KMS-11 (cell line): ENCODE measurements at regions not wholly inside any gene's neighbourhood (a gene's known extent, or its start where the extent isn't known, plus 50 kb on each side); places are given as distances from the start of the nearest gene placed in this dataset.

Experiments used
- H2AFZ ChIP-seq: fragments of 200-600 bp; sonication (generic); 2 replicates; pipeline ENCODE4 v1.6.1; 2016; ENCODE audit warnings: antibody characterized with exemption, mixed run types, low read depth
- H3K27ac ChIP-seq: fragments of 200-600 bp; sonication (generic); 2 replicates; pipeline ENCODE4 v1.6.1; 2016; ENCODE audit warnings: mild to moderate bottlenecking, mixed run types
- H3K27me3 ChIP-seq: fragments of 200-600 bp; sonication (generic); 2 replicates; pipeline ENCODE4 v1.6.1; 2017; ENCODE audit warnings: mild to moderate bottlenecking, low read depth, mixed run types, moderate library complexity; ENCODE audit not compliant: insufficient read depth
- H3K36me3 ChIP-seq: fragments of 200-600 bp; sonication (generic); 2 replicates; pipeline ENCODE4 v1.6.1; 2017; ENCODE audit warnings: mild to moderate bottlenecking, mixed run types; ENCODE audit not compliant: insufficient read depth
- H3K4me1 ChIP-seq: fragments of 200-600 bp; sonication (generic); 2 replicates; pipeline ENCODE4 v1.6.1; 2016; ENCODE audit warnings: mild to moderate bottlenecking, low read depth, mixed run types; ENCODE audit not compliant: poor library complexity, severe bottlenecking
- H3K4me2 ChIP-seq: fragments of 200-600 bp; sonication (generic); 2 replicates; pipeline ENCODE4 v1.7.0; 2016; ENCODE audit warnings: mild to moderate bottlenecking, mixed run types
- H3K4me3 ChIP-seq: fragments of 200-600 bp; sonication (generic); IDR thresholded peaks from 2 replicates; pipeline ENCODE4 v1.6.1; 2017; ENCODE audit warnings: low read depth, low read length, mixed read lengths; ENCODE audit not compliant: insufficient read depth
- H3K79me2 ChIP-seq: fragments of 200-600 bp; sonication (generic); 2 replicates; pipeline ENCODE4 v1.6.1; 2016; ENCODE audit warnings: low read depth, mixed run types; ENCODE audit not compliant: insufficient read depth
- H3K9ac ChIP-seq: fragments of 200-600 bp; sonication (generic); 2 replicates; pipeline ENCODE4 v1.6.1; 2016; ENCODE audit warnings: mild to moderate bottlenecking, mixed run types
- H4K20me1 ChIP-seq: fragments of 200-600 bp; sonication (generic); 2 replicates; pipeline ENCODE4 v1.6.1; 2016; ENCODE audit warnings: mild to moderate bottlenecking, mixed run types; ENCODE audit not compliant: insufficient read depth
- TF ChIP-seq, protein P1 (sequence below): fragments of 200-600 bp; sonication (generic); conservative IDR thresholded peaks from 2 replicates; pipeline ENCODE4 v1.6.1; 2017; ENCODE audit warnings: low read depth, mild to moderate bottlenecking, antibody characterized with exemption, low read length, moderate library complexity, mixed read lengths

DNA sequence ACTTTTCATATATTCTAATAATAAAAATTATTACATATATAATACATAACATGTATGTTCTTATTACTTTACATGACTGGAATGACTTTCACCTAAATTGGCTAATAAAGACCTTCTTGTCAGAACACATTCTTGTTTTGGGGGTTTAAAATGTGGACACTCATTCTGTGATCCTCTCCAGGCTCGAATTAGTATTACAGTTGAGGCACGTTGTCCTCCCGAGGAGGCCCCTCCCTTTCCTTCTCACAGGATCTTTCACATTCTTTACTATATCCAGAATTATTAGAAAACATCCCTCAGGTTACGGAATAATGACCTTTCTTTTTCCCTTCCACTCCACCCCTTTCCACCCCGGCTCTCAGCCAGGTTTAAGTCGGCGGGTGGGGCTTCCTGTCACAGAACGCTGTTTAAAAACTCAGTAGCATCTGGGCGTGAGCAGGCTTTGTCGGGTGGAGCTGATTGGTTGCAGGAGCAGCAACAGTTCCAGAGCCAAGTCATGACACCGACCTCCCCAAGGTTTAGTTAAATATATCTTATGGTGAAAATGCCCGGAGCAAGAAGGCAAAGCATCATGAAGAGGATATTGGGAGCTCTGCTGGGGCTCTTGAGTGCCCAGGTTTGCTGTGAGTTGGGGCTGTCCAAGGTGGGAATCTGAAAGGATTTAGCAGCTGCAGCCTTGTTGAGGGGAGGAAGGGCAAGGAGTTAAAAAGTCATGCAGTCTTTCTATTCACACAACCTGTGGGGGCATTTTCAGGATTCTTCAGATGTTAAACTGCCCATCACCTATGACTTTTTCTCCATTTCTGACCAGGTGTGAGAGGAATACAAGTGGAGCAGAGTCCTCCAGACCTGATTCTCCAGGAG lies 396.7 kb upstream of the OR4E1 start:
- Histone ChIP-seq H3K27ac (no peak overlapping the region; the same call in 1 of the 2 replicates), H3K4me1 (peaks cover 5% of the 10 kb centered on the region), H3K9ac (no peak overlapping the region), H3K4me2 (peak overlapping the region; percentile 34; the same call in 1 of the 2 replicates), H3K27me3 (no peaks in the 10 kb centered on the region), H2AFZ (peak overlapping the region; percentile 67), H4K20me1 (no peaks in the 10 kb centered on the region), H3K4me3 (no peak overlapping the region), H3K79me2 (no peaks in the 10 kb centered on the region), H3K36me3 (no peaks in the 10 kb centered on the region)
- TF ChIP-seq, protein P1, sequence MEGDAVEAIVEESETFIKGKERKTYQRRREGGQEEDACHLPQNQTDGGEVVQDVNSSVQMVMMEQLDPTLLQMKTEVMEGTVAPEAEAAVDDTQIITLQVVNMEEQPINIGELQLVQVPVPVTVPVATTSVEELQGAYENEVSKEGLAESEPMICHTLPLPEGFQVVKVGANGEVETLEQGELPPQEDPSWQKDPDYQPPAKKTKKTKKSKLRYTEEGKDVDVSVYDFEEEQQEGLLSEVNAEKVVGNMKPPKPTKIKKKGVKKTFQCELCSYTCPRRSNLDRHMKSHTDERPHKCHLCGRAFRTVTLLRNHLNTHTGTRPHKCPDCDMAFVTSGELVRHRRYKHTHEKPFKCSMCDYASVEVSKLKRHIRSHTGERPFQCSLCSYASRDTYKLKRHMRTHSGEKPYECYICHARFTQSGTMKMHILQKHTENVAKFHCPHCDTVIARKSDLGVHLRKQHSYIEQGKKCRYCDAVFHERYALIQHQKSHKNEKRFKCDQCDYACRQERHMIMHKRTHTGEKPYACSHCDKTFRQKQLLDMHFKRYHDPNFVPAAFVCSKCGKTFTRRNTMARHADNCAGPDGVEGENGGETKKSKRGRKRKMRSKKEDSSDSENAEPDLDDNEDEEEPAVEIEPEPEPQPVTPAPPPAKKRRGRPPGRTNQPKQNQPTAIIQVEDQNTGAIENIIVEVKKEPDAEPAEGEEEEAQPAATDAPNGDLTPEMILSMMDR: no peak

DNA sequence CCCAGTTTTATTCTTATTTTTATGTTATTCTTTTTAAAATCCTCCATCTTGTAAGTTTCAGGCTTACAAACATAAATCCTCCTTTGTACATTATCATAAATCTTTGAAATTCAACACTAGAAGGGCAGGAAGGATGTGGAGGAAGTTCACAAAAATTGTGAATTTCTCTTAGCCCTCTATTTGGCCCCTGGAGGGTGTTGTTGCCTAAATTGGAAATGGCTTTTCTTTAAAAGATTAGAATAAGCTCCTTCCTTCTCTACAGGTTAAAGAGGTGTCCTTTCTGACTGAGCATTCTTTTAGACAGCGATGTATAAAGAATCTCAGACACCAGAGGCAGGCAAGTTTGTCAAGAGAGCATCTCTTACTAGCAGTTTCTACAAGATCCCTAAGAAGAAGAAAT lies 391.7 kb upstream of the OR4E1 start:
- no peaks in the 10 kb centered on the region for H3K79me2 ChIP-seq
- no peak overlapping the region for H3K4me3 ChIP-seq
- H4K20me1 ChIP-seq: no peaks in the 10 kb centered on the region
- no peak overlapping the region for H3K27ac ChIP-seq
- no peak overlapping the region for H2AFZ ChIP-seq
- H3K4me1 ChIP-seq: no peaks in the 10 kb centered on the region
- H3K36me3 ChIP-seq: no peaks in the 10 kb centered on the region
- no peak overlapping the region for H3K4me2 ChIP-seq
- H3K9ac ChIP-seq: no peak overlapping the region
- H3K27me3 ChIP-seq: no peaks in the 10 kb centered on the region
- TF ChIP-seq, protein P1: no peak

DNA sequence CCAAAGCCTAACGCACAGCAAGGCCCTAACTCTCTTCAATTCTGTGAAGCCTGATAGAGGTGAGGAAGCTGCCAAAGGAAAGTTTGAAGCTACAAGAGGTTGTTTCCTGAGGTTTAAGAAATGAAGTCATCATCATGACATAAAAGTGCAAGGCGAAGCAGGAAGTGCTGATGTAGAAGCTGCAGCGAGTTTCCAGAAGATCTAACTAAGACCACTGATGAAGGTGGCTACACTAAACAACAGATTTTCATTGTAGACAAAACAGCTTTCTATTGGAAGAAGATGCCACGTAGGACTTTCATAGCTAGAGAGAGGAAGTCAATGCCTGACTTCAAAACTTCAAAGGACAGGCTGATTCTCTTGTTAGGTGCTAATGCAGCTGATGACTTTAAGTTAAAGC lies 385.6 kb upstream of the OR4E1 start:
- Histone ChIP-seq H2AFZ (no peak overlapping the region), H3K27ac (no peak overlapping the region), H3K4me3 (no peak overlapping the region)

DNA sequence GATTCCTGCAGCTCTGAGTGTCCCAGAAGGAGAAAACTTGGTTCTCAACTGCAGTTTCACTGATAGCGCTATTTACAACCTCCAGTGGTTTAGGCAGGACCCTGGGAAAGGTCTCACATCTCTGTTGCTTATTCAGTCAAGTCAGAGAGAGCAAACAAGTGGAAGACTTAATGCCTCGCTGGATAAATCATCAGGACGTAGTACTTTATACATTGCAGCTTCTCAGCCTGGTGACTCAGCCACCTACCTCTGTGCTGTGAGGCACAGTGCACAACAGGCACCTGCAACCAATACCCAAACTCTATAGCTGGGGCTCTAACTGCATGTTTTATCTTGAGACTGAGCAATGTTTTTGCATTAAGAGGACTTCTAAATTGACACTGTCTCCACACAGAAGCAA lies 379.2 kb upstream of the OR4E1 start:
- no peaks in the 10 kb centered on the region for H3K36me3 ChIP-seq
- H4K20me1 ChIP-seq: no peaks in the 10 kb centered on the region
- H3K4me1 ChIP-seq: no peaks in the 10 kb centered on the region
- no peak overlapping the region for H3K4me2 ChIP-seq
- TF ChIP-seq, protein P1: no peak
- no peak overlapping the region for H3K9ac ChIP-seq
- no peaks in the 10 kb centered on the region for H3K79me2 ChIP-seq
- no peak overlapping the region for H3K27ac ChIP-seq
- H2AFZ ChIP-seq: no peak overlapping the region
- H3K4me3 ChIP-seq: no peak overlapping the region
- H3K27me3 ChIP-seq: no peaks in the 10 kb centered on the region

More for the DNA sequence above, 385.6 kb upstream of the OR4E1 start:
- H3K36me3 ChIP-seq: no peaks in the 10 kb centered on the region
- TF ChIP-seq, protein P1: no peak
- no peaks in the 10 kb centered on the region for H3K27me3 ChIP-seq
- no peaks in the 10 kb centered on the region for H4K20me1 ChIP-seq
- H3K9ac ChIP-seq: no peak overlapping the region
- H3K4me1 ChIP-seq: no peaks in the 10 kb centered on the region
- no peak overlapping the region for H3K4me2 ChIP-seq
- H3K79me2 ChIP-seq: no peaks in the 10 kb centered on the region
